ENCODE measurements at regions not wholly inside any gene's neighbourhood (a gene's known extent, or its start where the extent isn't known, plus 50 kb on each side); places are given as distances from the start of the nearest gene placed in this dataset.

DNA sequence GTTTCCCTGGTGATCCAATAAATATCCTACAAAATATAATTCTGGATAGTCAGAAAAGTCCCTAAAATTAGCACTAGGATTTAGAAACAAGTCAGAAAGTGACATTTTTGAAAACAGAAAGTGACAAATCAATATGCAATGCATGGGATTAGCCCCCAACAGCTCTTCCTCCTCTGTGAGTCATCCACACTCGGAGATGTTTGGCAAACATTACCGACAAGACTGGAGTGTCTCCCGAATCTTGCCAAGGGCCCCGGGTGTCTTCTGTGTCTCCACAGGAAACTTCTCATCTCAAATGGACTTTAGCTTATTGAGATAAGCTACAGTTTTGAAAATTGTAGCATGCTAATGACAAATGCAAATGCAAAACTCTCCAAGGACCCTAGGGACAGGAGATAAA, 398.9 kb upstream of the CCDC196 start:
- no peak for DNase-seq (ENCODE audit: low spot score)
- TF ChIP-seq, protein P1, sequence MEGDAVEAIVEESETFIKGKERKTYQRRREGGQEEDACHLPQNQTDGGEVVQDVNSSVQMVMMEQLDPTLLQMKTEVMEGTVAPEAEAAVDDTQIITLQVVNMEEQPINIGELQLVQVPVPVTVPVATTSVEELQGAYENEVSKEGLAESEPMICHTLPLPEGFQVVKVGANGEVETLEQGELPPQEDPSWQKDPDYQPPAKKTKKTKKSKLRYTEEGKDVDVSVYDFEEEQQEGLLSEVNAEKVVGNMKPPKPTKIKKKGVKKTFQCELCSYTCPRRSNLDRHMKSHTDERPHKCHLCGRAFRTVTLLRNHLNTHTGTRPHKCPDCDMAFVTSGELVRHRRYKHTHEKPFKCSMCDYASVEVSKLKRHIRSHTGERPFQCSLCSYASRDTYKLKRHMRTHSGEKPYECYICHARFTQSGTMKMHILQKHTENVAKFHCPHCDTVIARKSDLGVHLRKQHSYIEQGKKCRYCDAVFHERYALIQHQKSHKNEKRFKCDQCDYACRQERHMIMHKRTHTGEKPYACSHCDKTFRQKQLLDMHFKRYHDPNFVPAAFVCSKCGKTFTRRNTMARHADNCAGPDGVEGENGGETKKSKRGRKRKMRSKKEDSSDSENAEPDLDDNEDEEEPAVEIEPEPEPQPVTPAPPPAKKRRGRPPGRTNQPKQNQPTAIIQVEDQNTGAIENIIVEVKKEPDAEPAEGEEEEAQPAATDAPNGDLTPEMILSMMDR (IDR thresholded peaks at IDR 0.05; ENCODE audit: unreplicated experiment): no peak
- Mint-ChIP-seq H3K9me3 (ENCODE audit: unreplicated experiment) (no peaks in the 10 kb centered on the region), H3K27ac (ENCODE audit: unreplicated experiment) (no peak overlapping the region), H3K4me1 (ENCODE audit: unreplicated experiment) (no peaks in the 10 kb centered on the region), H3K27me3 (ENCODE audit: unreplicated experiment) (no peaks in the 10 kb centered on the region), H3K36me3 (ENCODE audit: low read depth, unreplicated experiment) (peaks cover 2% of the 10 kb centered on the region), H3K4me3 (ENCODE audit: unreplicated experiment) (no peak overlapping the region)

DNA sequence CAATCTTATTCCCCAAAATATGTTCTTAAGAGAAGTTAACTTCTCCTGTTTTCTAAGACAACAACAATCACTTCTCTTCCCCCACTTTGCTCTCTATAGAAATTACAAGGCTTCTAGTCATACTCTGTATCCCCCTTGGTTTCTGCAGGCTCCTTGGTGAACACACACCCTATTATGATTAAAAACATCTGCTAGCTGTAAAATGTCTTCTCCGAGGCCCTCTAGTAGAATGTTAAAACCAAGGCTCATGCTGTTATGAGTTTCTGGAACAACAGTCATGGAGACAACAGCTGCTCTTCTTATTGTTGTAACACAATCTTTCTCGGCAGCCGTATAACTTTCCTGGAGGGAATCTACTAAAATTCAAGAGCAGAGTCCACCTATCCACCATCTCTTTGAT, 397.5 kb upstream of the CCDC196 start:
- Mint-ChIP-seq H3K27me3 (ENCODE audit: unreplicated experiment) (peaks cover 2% of the 10 kb centered on the region), H3K9me3 (ENCODE audit: unreplicated experiment) (no peaks in the 10 kb centered on the region), H3K27ac (ENCODE audit: unreplicated experiment) (no peak overlapping the region), H3K4me1 (ENCODE audit: unreplicated experiment) (no peaks in the 10 kb centered on the region), H3K36me3 (ENCODE audit: low read depth, unreplicated experiment) (peaks cover 2% of the 10 kb centered on the region), H3K4me3 (ENCODE audit: unreplicated experiment) (no peak overlapping the region)
- TF ChIP-seq, protein P1 (IDR thresholded peaks at IDR 0.05; ENCODE audit: unreplicated experiment): no peak
- DNase-seq (ENCODE audit: low spot score): no peak

- peaks cover 10% of the 10 kb centered on the region for H3K4me1 Mint-ChIP-seq (ENCODE audit: unreplicated experiment)
- no peaks in the 10 kb centered on the region for H3K9me3 Mint-ChIP-seq (ENCODE audit: unreplicated experiment)
- TF ChIP-seq, protein P1 (IDR thresholded peaks at IDR 0.05; ENCODE audit: unreplicated experiment): no peak
- no peak for DNase-seq (ENCODE audit: low spot score)
- H3K4me3 Mint-ChIP-seq (ENCODE audit: unreplicated experiment): no peak overlapping the region
- no peak overlapping the region for H3K27ac Mint-ChIP-seq (ENCODE audit: unreplicated experiment)
- H3K27me3 Mint-ChIP-seq (ENCODE audit: unreplicated experiment): peaks cover 6% of the 10 kb centered on the region
- peaks cover 2% of the 10 kb centered on the region for H3K36me3 Mint-ChIP-seq (ENCODE audit: low read depth, unreplicated experiment)
Observed at GRCh38 chr14:66092206-66092605, 394.0 kb upstream of the CCDC196 start.

- no peak for DNase-seq (ENCODE audit: low spot score)
- TF ChIP-seq, protein P1 (IDR thresholded peaks at IDR 0.05; ENCODE audit: unreplicated experiment): no peak
- Mint-ChIP-seq H3K36me3 (ENCODE audit: low read depth, unreplicated experiment) (peaks cover 3% of the 10 kb centered on the region), H3K27ac (ENCODE audit: unreplicated experiment) (no peak overlapping the region), H3K4me3 (ENCODE audit: unreplicated experiment) (no peak overlapping the region), H3K4me1 (ENCODE audit: unreplicated experiment) (peaks cover 13% of the 10 kb centered on the region), H3K9me3 (ENCODE audit: unreplicated experiment) (no peaks in the 10 kb centered on the region), H3K27me3 (ENCODE audit: unreplicated experiment) (peaks cover 6% of the 10 kb centered on the region)
Observed at GRCh38 chr14:66092748-66093147, 393.4 kb upstream of the CCDC196 start.

GRCh38 chr14:66094001-66094727, 392.0 kb upstream of the CCDC196 start:
- Mint-ChIP-seq H3K27ac (ENCODE audit: unreplicated experiment) (no peak overlapping the region), H3K9me3 (ENCODE audit: unreplicated experiment) (no peaks in the 10 kb centered on the region), H3K4me3 (ENCODE audit: unreplicated experiment) (no peak overlapping the region), H3K36me3 (ENCODE audit: low read depth, unreplicated experiment) (peaks cover 9% of the 10 kb centered on the region), H3K27me3 (ENCODE audit: unreplicated experiment) (peaks cover 7% of the 10 kb centered on the region), H3K4me1 (ENCODE audit: unreplicated experiment) (peaks cover 18% of the 10 kb centered on the region)
- DNase-seq (ENCODE audit: low spot score): no peak
- TF ChIP-seq, protein P1 (IDR thresholded peaks at IDR 0.05; ENCODE audit: unreplicated experiment): no peak
